Left lung (tissue), 4 donors: ENCODE measurements at regions not wholly inside any gene's neighbourhood (a gene's known extent, or its start where the extent isn't known, plus 50 kb on each side); places are given as distances from the start of the nearest gene placed in this dataset.

Experiments used
- ATAC-seq: fragments of 200-7000 bp; cut with Tn5 transposase; one replicate; pipeline ENCODE4 v1.9.1; 2020; ENCODE audit warnings: moderate library complexity
- DNase-seq, 4 donors: peaks; one replicate each; pipeline ENCODE4 v3.0.0-alpha.2; 2013 to 2020
- H3K27ac ChIP-seq, 2 donors: fragments of 200-600 bp; sonication (generic) in 1 of 2; one replicate each; pipeline versions ENCODE4 v1.5.0 to v1.8.0; 2020 to 2021
- H3K27me3 ChIP-seq, 2 donors: fragments of 200-600 bp; sonication (generic) in 1 of 2; one replicate each; pipeline versions ENCODE4 v1.5.0 to v1.8.0; 2020 to 2021
- H3K36me3 ChIP-seq, 2 donors: fragments of 200-600 bp; sonication (generic) in 1 of 2; one replicate each; pipeline versions ENCODE4 v1.5.0 to v1.8.0; 2020 to 2021
- H3K4me1 ChIP-seq, 2 donors: fragments of 200-600 bp; one replicate each; pipeline ENCODE4 v1.8.0; 2021
- H3K4me3 ChIP-seq, 2 donors: fragments of 200-600 bp; sonication (generic) in 1 of 2; one replicate each; pipeline versions ENCODE4 v1.5.0 to v1.8.0; 2020 to 2021; ENCODE audit warnings: mild to moderate bottlenecking in 1 of 2
- H3K9me3 ChIP-seq, 2 donors: fragments of 200-600 bp; sonication (generic) in 1 of 2; one replicate each; pipeline versions ENCODE4 v1.5.0 to v1.8.0; 2020 to 2021
- intact Hi-C, 2 donors: fragments of 100-400 bp; cut with DNase I; formaldehyde crosslinking; loops; one replicate each; pipeline versions ENCODE4 v1.11.2 to v1.14.2; 2022
- TF ChIP-seq, protein P1 (sequence below), 2 donors: fragments of 200-600 bp; sonication (generic) in 1 of 2; IDR thresholded peaks; one replicate each; pipeline versions ENCODE4 v1.5.0 to v1.8.0; 2021; ENCODE audit warnings: antibody characterized with exemption in 2 of 2
- donor health status: DM: no; HTN: yes; CAD: no.
- donor health status: DM: no; HTN: no; CAD: no.

DNA sequence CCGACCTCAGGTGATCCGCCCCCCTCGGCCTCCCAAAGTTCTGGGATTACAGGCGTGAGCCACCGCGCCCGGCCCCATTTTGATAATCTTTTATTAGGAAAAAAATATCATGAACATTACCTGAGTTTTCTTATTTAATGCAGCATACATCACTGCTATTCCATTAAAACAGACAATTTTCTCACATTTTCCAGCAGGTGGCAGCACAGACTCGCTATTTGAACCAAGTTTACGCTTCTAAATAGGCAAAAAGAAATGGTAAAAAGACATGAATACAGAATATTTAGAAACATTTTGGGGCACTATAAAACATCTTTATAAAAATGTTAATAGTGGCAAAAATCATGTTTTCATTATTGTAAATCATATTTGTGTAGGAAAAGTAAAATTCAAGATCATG is 903.1 kb downstream of the SLITRK6 start:
- no peaks in the 10 kb centered on the region for H3K27me3 ChIP-seq
- TF ChIP-seq, protein P1, sequence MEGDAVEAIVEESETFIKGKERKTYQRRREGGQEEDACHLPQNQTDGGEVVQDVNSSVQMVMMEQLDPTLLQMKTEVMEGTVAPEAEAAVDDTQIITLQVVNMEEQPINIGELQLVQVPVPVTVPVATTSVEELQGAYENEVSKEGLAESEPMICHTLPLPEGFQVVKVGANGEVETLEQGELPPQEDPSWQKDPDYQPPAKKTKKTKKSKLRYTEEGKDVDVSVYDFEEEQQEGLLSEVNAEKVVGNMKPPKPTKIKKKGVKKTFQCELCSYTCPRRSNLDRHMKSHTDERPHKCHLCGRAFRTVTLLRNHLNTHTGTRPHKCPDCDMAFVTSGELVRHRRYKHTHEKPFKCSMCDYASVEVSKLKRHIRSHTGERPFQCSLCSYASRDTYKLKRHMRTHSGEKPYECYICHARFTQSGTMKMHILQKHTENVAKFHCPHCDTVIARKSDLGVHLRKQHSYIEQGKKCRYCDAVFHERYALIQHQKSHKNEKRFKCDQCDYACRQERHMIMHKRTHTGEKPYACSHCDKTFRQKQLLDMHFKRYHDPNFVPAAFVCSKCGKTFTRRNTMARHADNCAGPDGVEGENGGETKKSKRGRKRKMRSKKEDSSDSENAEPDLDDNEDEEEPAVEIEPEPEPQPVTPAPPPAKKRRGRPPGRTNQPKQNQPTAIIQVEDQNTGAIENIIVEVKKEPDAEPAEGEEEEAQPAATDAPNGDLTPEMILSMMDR (IDR thresholded peaks at IDR 0.05): peak; percentile 36 to 58
- no peak overlapping the region for H3K27ac ChIP-seq
- no peak overlapping the region for H3K4me3 ChIP-seq
- H3K4me1 ChIP-seq: no peaks in the 10 kb centered on the region
- intact Hi-C loops: loop anchor here in 1 of 2 donors (10.0 kb wide), 1 partner anchor 929 kb away; no protein-coding TSS in a partner anchor
- ATAC-seq (peak; percentile 43), DNase-seq (peak in 3 of 4 donors; percentile 29 to 79 (median 59))
- no peaks in the 10 kb centered on the region for H3K9me3 ChIP-seq
- no peaks in the 10 kb centered on the region for H3K36me3 ChIP-seq

DNA sequence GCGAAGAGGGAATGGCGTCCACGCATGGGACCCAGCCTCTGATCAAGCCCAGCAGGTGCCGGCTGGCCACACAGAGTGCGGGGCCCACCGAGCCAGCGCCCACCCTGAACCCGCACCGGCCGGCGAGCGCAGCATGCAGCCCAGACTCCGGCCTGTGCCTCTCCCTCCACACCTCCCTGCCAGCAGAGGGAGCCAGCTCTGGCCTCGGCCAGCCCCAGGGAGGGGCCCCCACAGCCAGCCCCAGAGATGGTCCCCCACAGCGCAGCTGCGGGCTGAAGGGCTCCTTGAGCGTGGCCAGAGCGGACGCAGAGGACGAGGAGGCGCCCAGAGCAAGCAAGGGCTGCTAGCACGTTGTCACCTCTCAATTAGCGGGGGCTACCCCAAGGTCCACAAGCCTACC is 904.5 kb downstream of the SLITRK6 start:
- intact Hi-C loops: loop anchor here in 1 of 2 donors (10.0 kb wide), 1 partner anchor 930 kb away; no protein-coding TSS in a partner anchor
- no peaks in the 10 kb centered on the region for H3K27me3 ChIP-seq
- H3K36me3 ChIP-seq: no peaks in the 10 kb centered on the region
- no peak overlapping the region for H3K4me3 ChIP-seq
- no peak overlapping the region for H3K27ac ChIP-seq
- peak in 1 of 4 donors; percentile 69 for DNase-seq
- H3K4me1 ChIP-seq: no peaks in the 10 kb centered on the region
- no peaks in the 10 kb centered on the region for H3K9me3 ChIP-seq
- no peak for ATAC-seq
- TF ChIP-seq, protein P1 (IDR thresholded peaks at IDR 0.05): no peak

DNA sequence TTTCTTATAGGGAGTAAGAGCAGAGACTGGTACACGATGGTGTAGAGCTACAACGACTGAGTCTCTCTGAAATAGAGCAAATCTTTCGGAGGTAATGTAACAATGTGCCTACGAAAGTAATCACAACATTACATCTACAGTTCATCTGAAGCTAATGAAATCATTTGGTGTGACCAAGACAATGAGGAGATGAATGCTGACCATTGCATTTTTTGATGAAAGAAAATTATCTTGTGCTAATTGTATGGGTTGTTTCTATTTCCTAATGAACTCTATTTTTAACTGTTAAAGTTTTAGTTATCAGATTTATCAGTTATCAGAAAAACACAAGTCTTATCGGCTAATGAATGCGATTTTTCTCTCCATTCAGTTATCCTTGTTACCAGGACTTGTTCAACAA is 913.4 kb downstream of the SLITRK6 start:
- intact Hi-C loops: no loop called here

DNA sequence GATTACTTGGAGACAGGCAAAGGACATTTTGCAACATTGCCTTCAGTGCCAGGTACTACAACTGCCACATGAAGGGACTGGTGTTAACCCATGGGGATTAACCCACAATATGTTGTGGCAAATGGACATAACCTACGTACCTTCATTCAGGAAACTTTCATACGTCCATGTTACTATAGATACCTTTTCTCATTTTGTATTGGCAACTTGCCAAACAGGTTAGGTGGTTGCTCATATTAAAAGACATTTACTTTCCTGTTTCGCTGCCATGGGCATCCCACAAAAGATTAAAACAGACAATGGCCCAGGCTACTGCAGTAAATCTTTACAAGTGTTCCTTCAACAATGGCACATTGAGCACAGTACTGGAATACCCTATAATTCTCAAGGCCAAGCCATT is 925.3 kb downstream of the SLITRK6 start:
- ATAC-seq (no peak), DNase-seq (no peak)
- TF ChIP-seq, protein P1 (IDR thresholded peaks at IDR 0.05): no peak
- Histone ChIP-seq H3K27me3 (no peaks in the 10 kb centered on the region), H3K9me3 (peaks cover 0 to 15% of the 10 kb centered on the region in 2 donors), H3K36me3 (no peaks in the 10 kb centered on the region), H3K4me3 (no peak overlapping the region), H3K27ac (no peak overlapping the region), H3K4me1 (no peaks in the 10 kb centered on the region)
- intact Hi-C loops: no loop called here

More for the DNA sequence above, 913.4 kb downstream of the SLITRK6 start:
- no peak for ATAC-seq
- H3K4me3 ChIP-seq: no peak overlapping the region
- TF ChIP-seq, protein P1 (IDR thresholded peaks at IDR 0.05): no peak
- no peaks in the 10 kb centered on the region for H3K36me3 ChIP-seq
- no peaks in the 10 kb centered on the region for H3K4me1 ChIP-seq
- no peaks in the 10 kb centered on the region for H3K27me3 ChIP-seq
- no peak for DNase-seq
- no peaks in the 10 kb centered on the region for H3K9me3 ChIP-seq
- no peak overlapping the region for H3K27ac ChIP-seq

DNA sequence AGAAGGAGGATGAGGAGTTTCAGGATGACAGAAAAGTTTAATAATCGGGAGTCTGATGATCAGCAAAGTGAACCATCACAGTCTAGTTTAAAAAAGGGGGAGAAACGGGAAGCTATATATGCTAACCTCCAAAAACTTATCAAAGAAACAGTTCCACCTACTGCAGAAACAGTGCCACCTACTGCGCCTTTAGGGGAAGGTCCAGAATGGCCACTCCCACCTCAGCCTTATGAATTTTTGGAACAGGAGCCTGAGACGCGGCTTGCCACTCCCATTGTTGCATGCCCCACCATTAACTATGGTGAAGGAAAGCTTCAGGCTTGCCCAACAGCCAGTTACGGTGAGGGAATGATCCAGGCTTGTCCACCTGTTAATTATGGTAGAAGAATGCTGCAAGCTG is 929.0 kb downstream of the SLITRK6 start:
- H3K27ac ChIP-seq: no peak overlapping the region
- H3K27me3 ChIP-seq: no peaks in the 10 kb centered on the region
- no peaks in the 10 kb centered on the region for H3K4me1 ChIP-seq
- H3K36me3 ChIP-seq: no peaks in the 10 kb centered on the region
- no peak overlapping the region for H3K4me3 ChIP-seq
- TF ChIP-seq, protein P1 (IDR thresholded peaks at IDR 0.05): no peak
- no peak for DNase-seq
- no peak for ATAC-seq
- no peaks in the 10 kb centered on the region for H3K9me3 ChIP-seq
- intact Hi-C loops: no loop called here
